NCI-H2171 treated with DMSO at 0.1 percent for 48 hours (cell line): ENCODE measurements at regions not wholly inside any gene's neighbourhood (a gene's known extent, or its start where the extent isn't known, plus 50 kb on each side); places are given as distances from the start of the nearest gene placed in this dataset.
"Not testable (repeated sequence)": the region's sequence is repeated elsewhere in the genome, so short reads cannot be mapped to it uniquely, and the experiment has no call there.

Experiments used
- DNase-seq: peaks from one replicate; lab custom pipeline; 2025; lab: John Stamatoyannopoulos, UW

GRCh38 chr4:130772966-130773365 is 1677.0 kb downstream of the C4orf33 start:
- not testable (repeated sequence) for DNase-seq

GRCh38 chr4:130808492-130808891 is 1712.5 kb downstream of the C4orf33 start:
- DNase-seq = no peak

- no peak for DNase-seq
Observed at GRCh38 chr4:130812117-130812765, 1716.3 kb downstream of the C4orf33 start.

- DNase-seq = peak; percentile 31
Observed at GRCh38 chr4:130814896-130815295, 1718.9 kb downstream of the C4orf33 start.

GRCh38 chr4:130820448-130820847 is 1724.5 kb downstream of the C4orf33 start:
- DNase-seq = no peak

- DNase-seq = no peak
Observed at GRCh38 chr4:130825284-130825683, 1729.3 kb downstream of the C4orf33 start.

- no peak for DNase-seq
Observed at GRCh38 chr4:130850019-130850524, 1754.1 kb downstream of the C4orf33 start.

- DNase-seq = no peak
Observed at GRCh38 chr4:130851107-130851506, 1755.2 kb downstream of the C4orf33 start.

GRCh38 chr4:130851932-130852331 is 1756.0 kb downstream of the C4orf33 start:
- DNase-seq = no peak

GRCh38 chr4:130855533-130855932 is 1759.6 kb downstream of the C4orf33 start:
- DNase-seq = peak; percentile 54

- DNase-seq = no peak
Observed at GRCh38 chr4:130859991-130860390, 1764.0 kb downstream of the C4orf33 start.

- DNase-seq = no peak
Observed at GRCh38 chr4:130896920-130897319, 1801.0 kb downstream of the C4orf33 start.

GRCh38 chr4:130901321-130901720 is 1805.4 kb downstream of the C4orf33 start:
- peak; percentile 13 for DNase-seq

GRCh38 chr4:130922955-130923354 is 1827.0 kb downstream of the C4orf33 start:
- DNase-seq = peak; percentile 83

GRCh38 chr4:130955520-130955919 is 1859.6 kb downstream of the C4orf33 start:
- no peak for DNase-seq

GRCh38 chr4:130985371-130985770 is 1889.4 kb downstream of the C4orf33 start:
- no peak for DNase-seq

- DNase-seq = no peak
Observed at GRCh38 chr4:130995988-130996387, 1900.0 kb downstream of the C4orf33 start.

GRCh38 chr4:131001371-131001770 is 1905.4 kb downstream of the C4orf33 start:
- DNase-seq = no peak

GRCh38 chr4:131002132-131002531 is 1906.2 kb downstream of the C4orf33 start:
- DNase-seq = peak; percentile 9

- no peak for DNase-seq
Observed at GRCh38 chr4:131006388-131006787, 1910.4 kb downstream of the C4orf33 start.

- not testable (repeated sequence) for DNase-seq
Observed at GRCh38 chr4:131011961-131012360, 1916.0 kb downstream of the C4orf33 start.

GRCh38 chr4:131013226-131013625 is 1917.3 kb downstream of the C4orf33 start:
- DNase-seq = no peak

- DNase-seq = no peak
Observed at GRCh38 chr4:131026771-131027170, 1930.8 kb downstream of the C4orf33 start.

GRCh38 chr4:131044368-131044767 is 1948.4 kb downstream of the C4orf33 start:
- DNase-seq = no peak
